ENCODE measurements at regions not wholly inside any gene's neighbourhood (a gene's known extent, or its start where the extent isn't known, plus 50 kb on each side); places are given as distances from the start of the nearest gene placed in this dataset.

DNA sequence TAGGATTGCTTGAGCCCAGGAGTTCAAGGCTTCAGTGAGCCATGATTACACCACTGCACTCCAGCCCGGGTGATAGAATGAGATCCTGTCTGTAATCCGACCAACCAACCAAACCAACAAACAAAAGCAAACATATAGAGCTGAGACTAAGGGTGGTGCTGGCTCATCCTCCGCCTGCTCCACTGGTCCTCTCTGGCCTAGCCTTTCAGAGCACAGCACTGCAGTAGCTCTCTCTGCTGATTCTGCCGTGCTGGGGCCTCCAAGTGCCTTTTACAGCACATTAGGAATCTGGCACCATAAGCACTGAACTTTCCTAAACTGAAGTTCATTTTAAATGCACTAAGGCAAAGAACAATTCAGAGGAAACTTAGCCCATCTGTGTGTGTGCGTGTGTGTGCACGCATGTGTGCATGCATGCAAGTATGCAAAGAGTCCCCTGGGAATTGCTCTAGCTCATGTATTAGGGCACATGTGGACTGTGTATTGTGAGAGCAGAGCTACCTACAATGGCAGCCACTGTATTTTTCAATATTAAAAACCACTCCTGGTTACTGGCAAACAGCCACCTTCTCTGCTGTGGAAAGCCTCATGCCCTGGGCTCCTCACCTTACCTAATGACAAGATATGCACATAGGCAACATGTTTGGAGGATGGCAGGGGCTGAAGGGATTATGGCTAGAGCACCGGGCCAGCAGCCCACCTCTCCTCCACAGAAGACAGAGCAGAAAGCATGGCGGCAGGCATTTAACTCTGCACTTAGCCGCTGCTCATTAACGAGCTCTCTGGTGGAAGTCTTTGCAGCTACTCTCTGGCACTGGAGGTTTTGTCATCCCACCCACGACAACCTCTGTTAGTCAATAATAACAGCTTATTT is 223.1 kb upstream of the TSHZ3 start:
- TF ChIP-seq POLR2AphosphoS5 (IDR thresholded peaks at IDR 0.05) (no peak), POLR2A (IDR thresholded peaks at IDR 0.05) (no peak)

All from gastroesophageal sphincter (tissue), 2 donors.